ENCODE measurements at regions not wholly inside any gene's neighbourhood (a gene's known extent, or its start where the extent isn't known, plus 50 kb on each side); places are given as distances from the start of the nearest gene placed in this dataset.

DNA sequence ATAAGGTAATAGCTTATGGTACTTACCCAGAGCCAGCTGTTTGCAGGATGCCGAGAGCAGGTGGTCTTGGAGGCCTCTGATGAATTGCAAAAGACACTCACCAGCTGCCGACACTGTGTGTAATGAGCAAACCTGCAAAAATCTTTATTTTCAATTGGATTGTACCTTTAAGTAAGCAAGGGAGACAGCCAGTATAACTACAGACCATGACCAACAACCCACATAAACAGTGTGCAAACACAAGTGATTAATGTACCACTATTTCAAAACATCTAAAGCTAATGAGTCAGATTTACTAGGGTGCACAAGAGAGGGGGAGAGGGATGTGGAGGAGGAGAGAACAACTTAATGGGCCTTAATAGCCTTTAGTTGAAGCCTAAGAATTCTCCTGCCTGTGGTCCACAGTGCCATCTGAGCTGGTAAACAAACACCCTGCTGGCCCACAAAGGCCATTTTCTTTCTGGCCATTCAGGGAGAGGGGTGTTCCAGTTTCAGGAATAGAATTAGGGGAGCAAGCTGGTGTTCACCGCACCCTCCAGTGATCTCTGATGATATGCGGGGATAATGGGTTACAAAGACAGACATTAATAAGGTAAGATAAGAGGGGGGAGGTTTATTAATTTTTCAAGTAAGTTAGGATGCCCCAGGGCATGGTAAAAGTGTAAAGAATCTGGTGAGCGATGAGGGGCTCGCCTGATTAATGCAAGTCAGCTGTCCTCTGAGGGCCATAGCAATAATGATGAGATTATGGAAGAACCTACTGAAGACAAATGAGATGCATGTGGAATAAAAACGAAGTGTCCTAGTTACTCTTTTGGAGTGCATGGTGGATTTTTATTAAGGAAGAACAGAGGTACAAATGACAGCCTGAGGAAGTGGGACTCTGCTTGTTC lies 196.4 kb downstream of the HRH4 start:
- no peak overlapping the region for H3K4me3 ChIP-seq (ENCODE audit: low read depth, low read length)
- TF ChIP-seq, protein P1, sequence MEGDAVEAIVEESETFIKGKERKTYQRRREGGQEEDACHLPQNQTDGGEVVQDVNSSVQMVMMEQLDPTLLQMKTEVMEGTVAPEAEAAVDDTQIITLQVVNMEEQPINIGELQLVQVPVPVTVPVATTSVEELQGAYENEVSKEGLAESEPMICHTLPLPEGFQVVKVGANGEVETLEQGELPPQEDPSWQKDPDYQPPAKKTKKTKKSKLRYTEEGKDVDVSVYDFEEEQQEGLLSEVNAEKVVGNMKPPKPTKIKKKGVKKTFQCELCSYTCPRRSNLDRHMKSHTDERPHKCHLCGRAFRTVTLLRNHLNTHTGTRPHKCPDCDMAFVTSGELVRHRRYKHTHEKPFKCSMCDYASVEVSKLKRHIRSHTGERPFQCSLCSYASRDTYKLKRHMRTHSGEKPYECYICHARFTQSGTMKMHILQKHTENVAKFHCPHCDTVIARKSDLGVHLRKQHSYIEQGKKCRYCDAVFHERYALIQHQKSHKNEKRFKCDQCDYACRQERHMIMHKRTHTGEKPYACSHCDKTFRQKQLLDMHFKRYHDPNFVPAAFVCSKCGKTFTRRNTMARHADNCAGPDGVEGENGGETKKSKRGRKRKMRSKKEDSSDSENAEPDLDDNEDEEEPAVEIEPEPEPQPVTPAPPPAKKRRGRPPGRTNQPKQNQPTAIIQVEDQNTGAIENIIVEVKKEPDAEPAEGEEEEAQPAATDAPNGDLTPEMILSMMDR (conservative IDR thresholded peaks at IDR 0.05; ENCODE audit: low read depth, low read length) = no peak
- no peak for DNase-seq (ENCODE audit: low read depth)

DNA sequence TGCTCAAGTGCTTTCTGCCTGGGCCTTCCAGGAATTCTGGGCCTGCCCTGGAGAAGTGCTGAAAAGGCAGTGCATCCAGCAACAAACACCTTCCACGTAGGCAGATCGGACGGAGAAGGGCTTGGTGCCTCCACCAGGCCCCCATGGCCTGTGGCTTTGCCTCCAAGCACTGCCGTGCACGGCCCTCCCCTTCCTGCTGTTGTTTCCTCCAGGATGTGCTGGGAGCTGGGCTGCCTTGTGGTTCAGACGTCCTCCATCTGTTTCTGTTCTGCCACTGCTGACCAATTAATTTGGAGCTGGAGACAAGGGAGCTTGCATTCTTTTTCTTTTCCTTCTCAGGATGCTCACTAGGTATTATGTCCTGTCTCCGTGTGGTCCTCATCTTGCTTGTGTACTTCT lies 197.0 kb downstream of the HRH4 start:
- TF ChIP-seq, protein P1 (conservative IDR thresholded peaks at IDR 0.05; ENCODE audit: low read depth, low read length) = no peak
- no peak for DNase-seq (ENCODE audit: low read depth)
- H3K4me3 ChIP-seq (ENCODE audit: low read depth, low read length) = no peak overlapping the region

DNA sequence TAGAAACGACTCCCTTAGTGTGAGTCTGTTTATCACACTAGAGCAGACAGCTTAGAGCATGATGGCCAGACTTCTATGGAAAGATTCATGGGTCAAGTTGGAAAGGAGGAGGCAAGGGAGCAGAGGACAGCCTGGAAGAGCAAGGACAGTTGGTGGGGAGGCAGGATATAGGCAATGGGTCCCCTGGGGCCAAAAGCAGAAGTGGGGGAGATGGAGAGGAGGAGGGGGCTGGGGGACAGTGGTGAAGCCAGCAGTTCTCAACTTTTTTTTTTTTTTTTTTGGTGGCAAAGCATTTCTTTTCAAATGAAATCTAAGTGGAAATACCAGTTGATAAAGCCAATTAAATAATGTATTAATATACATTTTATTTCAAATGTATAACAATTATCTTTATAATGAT lies 197.9 kb downstream of the HRH4 start:
- H3K4me3 ChIP-seq (ENCODE audit: low read depth, low read length) = no peak overlapping the region
- DNase-seq (ENCODE audit: low read depth) = no peak

DNA sequence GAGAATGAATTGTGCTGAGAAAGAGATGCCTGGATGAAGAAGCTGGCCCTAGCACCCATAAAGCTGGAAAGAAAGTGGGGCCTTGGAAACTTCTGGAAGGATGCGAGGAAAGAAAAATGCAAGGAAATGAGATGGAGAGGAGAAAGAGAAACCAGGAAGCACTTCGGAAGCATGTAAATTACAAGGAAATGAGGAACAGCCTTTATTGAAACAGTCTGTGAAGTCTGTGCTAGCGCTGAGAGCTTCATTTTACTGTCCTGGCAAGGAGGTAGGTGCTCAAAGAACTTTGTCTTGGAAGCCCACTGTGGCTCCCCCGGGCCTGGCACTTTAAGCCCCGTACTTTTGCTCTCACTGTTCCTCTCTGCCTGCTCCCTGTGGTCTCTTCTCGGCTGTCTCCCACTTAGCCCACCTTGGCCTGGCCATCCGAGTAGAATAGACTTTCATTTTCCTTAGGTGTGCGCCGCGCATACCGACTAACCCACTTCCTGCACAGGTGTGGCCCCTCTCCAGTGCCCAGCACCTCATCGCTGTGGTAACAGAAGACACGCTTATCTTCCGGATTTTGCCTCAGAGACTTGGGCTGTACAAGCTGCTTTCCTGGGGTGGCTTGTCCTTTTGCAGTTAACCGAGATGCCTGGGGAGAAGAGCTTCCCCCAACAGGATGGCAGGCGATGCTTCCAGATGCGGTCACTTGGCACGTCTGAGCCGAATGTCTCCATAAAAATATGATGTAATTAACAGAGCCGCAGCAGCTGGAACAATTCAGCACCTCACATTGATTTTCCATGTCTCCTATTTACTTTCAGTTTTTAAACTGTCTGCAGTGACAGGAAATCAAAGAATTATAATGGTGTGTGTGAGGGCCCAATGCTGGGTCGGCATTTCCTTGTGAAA lies 199.6 kb downstream of the HRH4 start:
- no peak for DNase-seq (ENCODE audit: low read depth)
- H3K4me3 ChIP-seq (ENCODE audit: low read depth, low read length) = no peak overlapping the region
- TF ChIP-seq, protein P1 (conservative IDR thresholded peaks at IDR 0.05; ENCODE audit: low read depth, low read length) = no peak

More for the DNA sequence above, 197.9 kb downstream of the HRH4 start:
- TF ChIP-seq, protein P1 (conservative IDR thresholded peaks at IDR 0.05; ENCODE audit: low read depth, low read length) = no peak

DNA sequence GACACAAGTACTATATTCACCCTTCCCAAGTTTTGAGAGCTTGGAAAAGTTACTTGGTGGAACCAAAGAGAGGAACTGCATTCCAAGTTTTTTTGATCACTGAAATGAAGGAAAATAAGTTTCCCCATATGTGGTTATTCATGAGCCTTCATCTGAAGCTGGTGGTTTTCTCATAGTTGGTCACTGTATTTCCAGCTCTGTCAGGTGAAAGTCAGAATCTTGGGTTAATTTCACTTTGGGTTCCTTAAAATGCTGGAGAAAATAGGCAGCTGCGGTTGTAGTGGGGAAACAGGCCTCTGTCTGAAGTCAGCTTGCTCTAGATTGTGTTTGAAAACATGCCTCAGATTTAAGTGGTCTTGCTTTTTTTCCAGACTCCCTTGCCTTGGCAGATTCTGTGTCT lies 200.5 kb downstream of the HRH4 start:
- TF ChIP-seq, protein P1 (conservative IDR thresholded peaks at IDR 0.05; ENCODE audit: low read depth, low read length) = no peak
- no peak for DNase-seq (ENCODE audit: low read depth)
- no peak overlapping the region for H3K4me3 ChIP-seq (ENCODE audit: low read depth, low read length)

DNA sequence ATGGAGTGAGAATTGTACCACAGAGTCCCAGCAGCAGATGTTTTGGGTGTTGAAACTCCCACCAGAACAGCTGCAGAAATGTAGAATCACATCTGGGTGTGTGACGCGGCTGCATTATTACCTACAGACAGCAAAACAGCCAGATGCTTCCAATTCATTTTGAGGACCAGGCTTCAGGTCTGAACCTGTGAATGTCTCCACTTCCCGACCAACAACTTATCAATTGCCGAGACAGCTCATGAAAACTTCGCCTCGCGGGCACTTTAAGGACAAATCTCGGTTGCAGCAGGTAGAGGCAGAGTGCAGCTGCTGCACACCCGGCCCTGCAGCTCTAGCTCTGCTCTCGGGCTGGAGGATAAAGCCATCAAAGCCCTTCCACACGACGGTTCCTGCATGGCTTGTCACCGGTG lies 202.0 kb downstream of the HRH4 start:
- DNase-seq (ENCODE audit: low read depth) = no peak
- TF ChIP-seq, protein P1 (conservative IDR thresholded peaks at IDR 0.05; ENCODE audit: low read depth, low read length) = no peak

More for the DNA sequence above, 202.0 kb downstream of the HRH4 start:
- H3K4me3 ChIP-seq (ENCODE audit: low read depth, low read length) = no peak overlapping the region
